H1 (cell line): ENCODE measurements at regions not wholly inside any gene's neighbourhood (a gene's known extent, or its start where the extent isn't known, plus 50 kb on each side); places are given as distances from the start of the nearest gene placed in this dataset.
"Not testable (repeated sequence)": the region's sequence is repeated elsewhere in the genome, so short reads cannot be mapped to it uniquely, and the experiment has no call there.

Source experiments
- CTCF ChIA-PET: fragments of 300-600 bp; sonication (Branson Sonifier 250); formaldehyde crosslinking; loops from one replicate; lab custom pipeline; 2021; ENCODE audit not compliant: partially characterized antibody; lab: Charles Lee
- POLR2A ChIA-PET: fragments of 300-600 bp; sonication (Branson Sonifier 250); formaldehyde crosslinking; loops from one replicate; lab custom pipeline; 2021; ENCODE audit warnings: inconsistent platforms; ENCODE audit not compliant: partially characterized antibody; lab: Charles Lee
- DNase-seq, 2 experiments: peaks; one replicate each; pipeline versions ENCODE4 v3.0.0 to v3.0.0-alpha.2; 2010 to 2022; ENCODE audit warnings: low spot score in 2 of 2, low read depth in 1 of 2, mixed read lengths in 1 of 2
- FAIRE-seq: peaks from 2 replicates; lab custom pipeline; 2011; peaks lifted over from hg19 to GRCh38; lab: Jason Lieb, UNC
- H2AFZ ChIP-seq: 2 replicates; pipeline ENCODE4 v1.8.1; 2012; ENCODE audit warnings: low read length, inconsistent platforms
- H2AK5ac ChIP-seq: 2 replicates; pipeline ENCODE4 v1.6.1; 2013; ENCODE audit warnings: low read depth, low read length
- H2BK120ac ChIP-seq: replicated peaks from 2 replicates; pipeline ENCODE3; 2013; ENCODE audit warnings: low read depth, low read length, inconsistent platforms
- H2BK12ac ChIP-seq: 2 replicates; pipeline ENCODE4 v1.6.1; 2013; ENCODE audit warnings: low read depth, low read length
- H2BK15ac ChIP-seq: 2 replicates; pipeline ENCODE4 v1.6.1; 2013; ENCODE audit warnings: low read length
- H2BK20ac ChIP-seq: 2 replicates; pipeline ENCODE4 v1.6.1; 2013; ENCODE audit warnings: low read length
- H2BK5ac ChIP-seq: 2 replicates; pipeline ENCODE4 v1.6.1; 2013; ENCODE audit warnings: low read depth, low read length
- H3K14ac ChIP-seq: 2 replicates; pipeline ENCODE4 v1.6.1; 2013; ENCODE audit warnings: inconsistent platforms; ENCODE audit not compliant: insufficient read length
- H3K18ac ChIP-seq: 2 replicates; pipeline ENCODE4 v1.6.1; 2013; ENCODE audit warnings: low read length; ENCODE audit errors: extremely low read depth
- H3K23ac ChIP-seq: 2 replicates; pipeline ENCODE4 v1.6.1; 2013; ENCODE audit warnings: inconsistent platforms; ENCODE audit not compliant: insufficient read length
- H3K23me2 ChIP-seq: 2 replicates; pipeline ENCODE4 v1.6.1; 2013; ENCODE audit warnings: low read depth, low read length
- H3K27ac ChIP-seq: 2 replicates; pipeline ENCODE4 v1.6.1; 2011; ENCODE audit warnings: low read depth, low read length, inconsistent platforms
- H3K27me3 ChIP-seq, 4 experiments: replicated peaks in 1 of 4; 1 replicate in 1 of 4; 2 replicates in 3 of 4; pipeline versions ENCODE4 v1.6.1 to v1.8.1; 2011 to 2013; ENCODE audit warnings: low read length in 3 of 4, mild to moderate bottlenecking in 3 of 4, inconsistent platforms in 2 of 4, mixed read lengths in 2 of 4, moderate library complexity in 1 of 4; ENCODE audit not compliant: control insufficient read depth in 3 of 4, insufficient read depth in 3 of 4; ENCODE audit errors: extremely low read depth in 1 of 4
- H3K36me3 ChIP-seq, 4 experiments: 2 replicates each; pipeline versions ENCODE4 v1.6.1 to v1.8.1; 2011 to 2013; ENCODE audit warnings: mild to moderate bottlenecking in 4 of 4, low read length in 3 of 4, moderate library complexity in 2 of 4, control low read depth in 1 of 4, inconsistent platforms in 1 of 4; ENCODE audit not compliant: insufficient read depth in 4 of 4, control insufficient read depth in 2 of 4
- H3K4ac ChIP-seq: replicated peaks from 2 replicates; pipeline ENCODE3; 2013; ENCODE audit warnings: low read length, low read depth, mixed read lengths, inconsistent platforms; ENCODE audit not compliant: insufficient read length
- H3K4me1 ChIP-seq, 4 experiments: replicated peaks in 1 of 4; 1 replicate in 1 of 4; 2 replicates in 3 of 4; pipeline versions ENCODE4 v1.6.1 to v1.8.1; 2011 to 2013; ENCODE audit warnings: low read length in 3 of 4, inconsistent platforms in 2 of 4, mixed read lengths in 1 of 4; ENCODE audit not compliant: insufficient read depth in 4 of 4, control insufficient read depth in 3 of 4
- H3K4me2 ChIP-seq, 2 experiments: 2 replicates each; pipeline versions ENCODE4 v1.6.1 to v1.8.1; 2011 to 2013; ENCODE audit warnings: low read depth in 2 of 2, low read length in 2 of 2, control low read depth in 1 of 2, inconsistent platforms in 1 of 2, mild to moderate bottlenecking in 1 of 2; ENCODE audit not compliant: insufficient read depth in 1 of 2
- H3K4me3 ChIP-seq, 4 experiments: fragments of 200-600, 300-600 bp in 1 of 4; sonication (generic), shearing (Covaris generic), sonication (Bioruptor Twin) in 1 of 4; 2 replicates each; pipeline versions ENCODE4 v1.5.1 to v1.8.1; 2011 to 2016; ENCODE audit warnings: low read length in 4 of 4, low read depth in 3 of 4, control low read depth in 2 of 4, inconsistent platforms in 2 of 4, mild to moderate bottlenecking in 2 of 4, mixed read lengths in 1 of 4, moderate library complexity in 1 of 4; ENCODE audit not compliant: insufficient read depth in 2 of 4; ENCODE audit errors: extremely low read depth in 1 of 4
- H3K56ac ChIP-seq: replicated peaks from 2 replicates; pipeline ENCODE3; 2013; ENCODE audit warnings: low read depth, mild to moderate bottlenecking, mixed read lengths, low read length, inconsistent platforms; ENCODE audit not compliant: insufficient read length
- H3K79me1 ChIP-seq: 2 replicates; pipeline ENCODE4 v1.6.1; 2013; ENCODE audit warnings: low read depth, low read length, control low read depth
- H3K79me2 ChIP-seq, 2 experiments: 2 replicates each; pipeline versions ENCODE4 v1.6.1 to v1.8.1; 2012 to 2013; ENCODE audit warnings: low read length in 2 of 2, mild to moderate bottlenecking in 2 of 2, inconsistent platforms in 1 of 2; ENCODE audit not compliant: insufficient read depth in 2 of 2, control insufficient read depth in 1 of 2
- H3K9ac ChIP-seq, 4 experiments: replicated peaks in 1 of 4; 1 replicate in 1 of 4; 2 replicates in 3 of 4; pipeline versions ENCODE4 v1.6.1 to v1.8.1; 2011 to 2013; ENCODE audit warnings: low read depth in 3 of 4, low read length in 3 of 4, control low read depth in 2 of 4, mild to moderate bottlenecking in 2 of 4, moderate library complexity in 2 of 4, inconsistent platforms in 1 of 4; ENCODE audit errors: extremely low read depth in 1 of 4
- H3K9me3 ChIP-seq, 2 experiments: 2 replicates each; pipeline versions ENCODE4 v1.6.1 to v1.8.1; 2012 to 2013; ENCODE audit warnings: mild to moderate bottlenecking in 2 of 2, moderate library complexity in 2 of 2, control low read depth in 1 of 2, inconsistent platforms in 1 of 2, low read depth in 1 of 2, low read length in 1 of 2, mixed read lengths in 1 of 2; ENCODE audit not compliant: insufficient read depth in 2 of 2
- H4K20me1 ChIP-seq, 2 experiments: replicated peaks in 1 of 2; 2 replicates each; pipeline versions ENCODE3 to v1.8.1; 2011 to 2013; ENCODE audit warnings: inconsistent platforms in 2 of 2, low read length in 2 of 2, mild to moderate bottlenecking in 1 of 2; ENCODE audit not compliant: insufficient read depth in 2 of 2, control insufficient read depth in 1 of 2
- H4K5ac ChIP-seq: 2 replicates; pipeline ENCODE4 v1.6.1; 2013; ENCODE audit warnings: low read length, low read depth, mixed read lengths, inconsistent platforms; ENCODE audit not compliant: insufficient read length
- H4K8ac ChIP-seq: 2 replicates; pipeline ENCODE4 v1.8.0; 2013; ENCODE audit warnings: mild to moderate bottlenecking, moderate library complexity, low read length, inconsistent platforms; ENCODE audit not compliant: insufficient read depth; ENCODE audit errors: extremely low read depth
- H4K91ac ChIP-seq: replicated peaks from 2 replicates; pipeline ENCODE3; 2013; ENCODE audit warnings: low read length, mixed read lengths, inconsistent platforms; ENCODE audit not compliant: insufficient read length
- CTBP2 ChIP-seq: IDR thresholded peaks from 2 replicates; pipeline ENCODE4 v1.7.0; 2011; ENCODE audit warnings: borderline replicate concordance, mild to moderate bottlenecking, moderate library complexity, mixed read lengths, low read length; ENCODE audit not compliant: insufficient read depth, insufficient read length
- JUND ChIP-seq: IDR thresholded peaks from 2 replicates; pipeline ENCODE4 v1.6.1; 2011; ENCODE audit warnings: mild to moderate bottlenecking, improper control_type of control experiment, low read length
- WGBS, 2 experiments: shearing (Covaris generic) in 1 of 2; methylation state at CpG; one replicate each; pipeline versions ENCODE4 v1.1.6 to v1.1.7; 2013 to 2015; ENCODE audit warnings: low lambda C conversion rate in 2 of 2, mixed read lengths in 2 of 2, inconsistent platforms in 1 of 2, low coverage in 1 of 2, missing lambda C conversion rate in 1 of 2; ENCODE audit not compliant: insufficient replicate concordance in 2 of 2, insufficient coverage in 1 of 2, insufficient read length in 1 of 2; ENCODE audit errors: extremely low coverage in 1 of 2, missing lambda C conversion rate in 1 of 2; 5-methylcytosine and 5-hydroxymethylcytosine counted together

- H3K36me3 ChIP-seq = no peaks in the 10 kb centered on the region
- POLR2A ChIA-PET = no interaction called here
- H3K23me2 ChIP-seq = no peaks in the 10 kb centered on the region
- H3K4me2 ChIP-seq = no peak overlapping the region
- no peak overlapping the region for H3K4me3 ChIP-seq
- H2BK120ac ChIP-seq = no peak overlapping the region
- H3K79me2 ChIP-seq = no peaks in the 10 kb centered on the region
- peaks cover 4 to 10% of the 10 kb centered on the region in 2 experiments; a peak in 2 of 4 replicates for H3K9me3 ChIP-seq
- no peak overlapping the region for H3K27ac ChIP-seq
- H2AK5ac ChIP-seq = no peak overlapping the region
- no peak for FAIRE-seq
- H4K5ac ChIP-seq = no peak overlapping the region
- no peak overlapping the region for H3K23ac ChIP-seq
- H3K14ac ChIP-seq = no peak overlapping the region
- H2BK15ac ChIP-seq = no peak overlapping the region
- TF ChIP-seq CTBP2 (no peak), JUND (no peak)
- TF ChIP-seq, all 59 proteins: peak for 0
- Histone ChIP-seq H3K4ac (no peak overlapping the region), H3K18ac (no peak overlapping the region), H3K56ac (no peak overlapping the region), H2BK5ac (no peak overlapping the region), H3K9ac (no peak overlapping the region), H2BK20ac (no peak overlapping the region), H2BK12ac (no peak overlapping the region), H2AFZ (no peak overlapping the region), H3K27me3 (no peaks in the 10 kb centered on the region), H4K8ac (no peak overlapping the region), H3K79me1 (no peaks in the 10 kb centered on the region), H4K91ac (no peak overlapping the region), H4K20me1 (no peaks in the 10 kb centered on the region), H3K4me1 (no peaks in the 10 kb centered on the region)
- DNase-seq = no peak
- CTCF ChIA-PET = no interaction called here
These were observed 253.4 kb upstream of the KITLG start for GRCh38 chr12:88833641-88834116.

GRCh38 chr12:88828537-88828936 lies 248.3 kb upstream of the KITLG start:
- H3K9me3 ChIP-seq, H3K4me1 ChIP-seq, H3K4ac ChIP-seq, H3K36me3 ChIP-seq, DNase-seq, H2AFZ ChIP-seq, H2BK12ac ChIP-seq, H3K79me2 ChIP-seq, H2BK15ac ChIP-seq, H3K18ac ChIP-seq, H4K91ac ChIP-seq, H2BK120ac ChIP-seq, H2AK5ac ChIP-seq, H3K4me3 ChIP-seq, FAIRE-seq, H3K56ac ChIP-seq, H4K5ac ChIP-seq, POLR2A ChIA-PET, H4K8ac ChIP-seq, H3K27me3 ChIP-seq, H3K9ac ChIP-seq, H3K14ac ChIP-seq, H3K23ac ChIP-seq, H4K20me1 ChIP-seq, H3K23me2 ChIP-seq, H2BK20ac ChIP-seq, H3K79me1 ChIP-seq, H3K27ac ChIP-seq, H3K4me2 ChIP-seq, H2BK5ac ChIP-seq: not testable (repeated sequence)
- CTCF ChIA-PET = interaction anchor here (0.6 to 1.2 kb wide), 2 partner anchors 249 to 504 kb away, joined by 3 read pairs; partner anchors contain the start of gene KITLG
- WGBS, 2 experiments = 89% methylated on average over 2 of the region's 2 CpGs; no CpG with 5 or more reads in 1 of the 2 experiments
